Effector CD4-positive, alpha-beta T cell (primary cell): ENCODE measurements at regions not wholly inside any gene's neighbourhood (a gene's known extent, or its start where the extent isn't known, plus 50 kb on each side); places are given as distances from the start of the nearest gene placed in this dataset.

Source experiments
- DNase-seq: peaks from one replicate; pipeline ENCODE4 v3.0.0-alpha.2; 2020

DNA sequence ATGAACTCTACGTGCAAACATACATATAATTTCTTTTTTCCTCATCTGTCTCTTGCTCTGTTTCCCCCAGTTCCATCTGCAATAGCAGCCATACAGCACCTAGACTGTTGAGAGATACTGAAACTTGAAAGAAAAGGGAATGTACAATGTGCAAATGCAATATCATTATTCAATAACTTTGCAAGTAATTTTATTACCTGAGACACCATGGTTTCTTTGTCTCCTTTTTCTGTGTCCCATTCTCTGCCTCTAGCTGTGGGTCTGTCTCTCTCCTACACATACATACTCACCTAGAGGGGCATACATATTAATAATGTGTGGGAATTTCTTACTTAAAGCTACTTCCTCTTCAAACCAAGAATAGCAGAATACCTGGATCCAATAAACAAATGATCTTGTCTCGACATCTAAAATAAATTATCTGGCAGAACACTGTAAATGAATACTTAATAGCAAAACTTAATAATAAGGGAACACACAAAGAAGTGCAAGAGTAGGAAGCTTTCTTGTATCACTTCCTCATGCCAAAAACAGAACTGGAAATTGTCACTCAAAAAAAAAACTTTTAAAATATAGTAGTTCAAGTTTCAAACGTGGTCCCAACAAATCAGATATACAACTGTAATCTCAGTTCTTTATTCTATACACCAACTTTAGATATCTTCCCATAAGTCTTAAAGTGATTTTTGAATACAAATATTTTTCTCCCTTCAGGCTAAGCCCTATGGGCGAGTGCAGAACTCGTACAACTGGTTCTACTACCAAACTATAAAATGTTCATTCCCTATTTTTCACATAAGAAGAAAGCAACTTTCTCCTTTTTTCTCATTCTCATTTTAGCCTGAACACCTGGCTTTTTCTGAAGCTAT, 194.6 kb downstream of the NRIP1 start:
- no peak for DNase-seq

DNA sequence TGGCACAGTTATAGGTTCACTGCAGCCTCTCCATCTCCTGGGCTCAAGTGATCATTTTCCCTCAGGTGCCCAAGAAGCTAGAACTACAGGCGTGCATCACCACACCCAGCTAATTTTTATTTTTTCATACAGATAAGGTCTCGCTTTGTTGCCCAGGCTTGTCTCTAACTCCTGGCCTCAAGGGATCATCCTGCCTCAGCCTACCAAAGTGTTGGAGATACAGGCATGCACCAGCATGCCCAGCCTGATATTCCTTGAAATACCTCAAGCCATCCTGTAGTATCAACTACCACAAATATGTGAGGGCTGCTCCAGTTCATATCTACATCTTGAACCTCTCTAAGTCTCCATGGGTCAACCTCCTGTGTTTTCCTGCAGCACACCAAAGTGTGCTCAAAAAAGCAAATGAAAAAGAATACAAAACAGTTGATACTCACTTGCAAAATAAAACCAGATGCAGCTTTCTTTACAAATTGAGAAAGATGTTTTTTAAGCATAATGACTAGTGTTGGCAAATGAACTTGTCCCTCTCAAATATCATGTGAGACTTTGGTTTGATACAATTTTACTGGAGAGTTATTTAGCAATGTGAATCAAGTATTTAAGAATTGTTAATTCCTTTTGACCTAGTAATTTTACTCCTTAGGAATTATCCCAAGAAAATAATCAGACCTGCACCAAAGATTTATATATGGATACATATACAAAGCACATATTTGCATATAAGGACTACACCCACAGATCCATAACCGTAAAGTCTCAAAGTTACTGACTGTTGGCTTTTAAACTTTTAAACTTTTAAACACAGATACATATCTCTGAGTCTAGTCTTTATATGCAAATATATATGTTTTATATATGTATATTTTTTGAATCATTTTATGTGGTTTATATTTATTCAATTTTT, 197.7 kb downstream of the NRIP1 start:
- DNase-seq = no peak

DNA sequence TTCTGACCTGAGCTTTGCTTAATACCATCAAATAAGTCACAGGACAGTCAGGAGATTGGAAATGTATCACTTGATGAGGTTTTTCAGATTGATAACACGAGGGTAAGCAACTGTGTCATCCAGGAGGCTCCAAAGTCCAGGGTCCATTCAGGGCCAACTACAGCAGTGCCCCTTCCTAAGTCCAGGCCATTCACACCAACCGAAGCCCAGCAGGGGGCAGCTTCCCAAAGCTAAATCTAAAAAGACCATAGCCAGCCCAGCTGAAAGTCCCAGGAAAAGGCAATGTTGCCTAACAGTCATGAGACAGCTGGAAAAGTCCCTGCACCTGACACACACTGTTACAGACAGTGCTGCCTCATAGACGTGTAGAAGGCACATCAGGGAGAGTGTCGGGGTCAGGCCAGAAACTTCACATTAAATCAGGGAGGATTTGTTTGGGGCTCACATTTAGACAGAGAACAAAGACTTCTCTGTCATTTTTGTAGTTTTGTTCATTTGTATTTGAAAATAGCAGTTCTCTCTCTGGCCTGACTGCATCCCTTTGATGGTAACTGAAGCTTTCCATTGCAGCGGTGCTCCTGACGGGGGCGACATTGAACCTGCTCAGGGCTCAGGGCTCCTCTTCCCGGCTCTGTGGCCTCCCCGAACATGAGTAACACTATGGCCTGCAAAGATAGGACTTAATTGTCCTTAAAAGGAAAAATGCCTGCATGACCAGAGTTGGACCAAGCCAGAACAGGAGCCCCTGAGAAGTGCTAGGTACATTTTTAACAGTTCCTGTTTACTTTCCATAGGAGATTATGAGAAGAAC, 200.4 kb downstream of the NRIP1 start:
- DNase-seq = no peak

GRCh38 chr21:14863745-14864210, 201.0 kb downstream of the NRIP1 start:
- DNase-seq = no peak

- no peak for DNase-seq
Observed at GRCh38 chr21:14862794-14863720, 201.7 kb downstream of the NRIP1 start.

DNA sequence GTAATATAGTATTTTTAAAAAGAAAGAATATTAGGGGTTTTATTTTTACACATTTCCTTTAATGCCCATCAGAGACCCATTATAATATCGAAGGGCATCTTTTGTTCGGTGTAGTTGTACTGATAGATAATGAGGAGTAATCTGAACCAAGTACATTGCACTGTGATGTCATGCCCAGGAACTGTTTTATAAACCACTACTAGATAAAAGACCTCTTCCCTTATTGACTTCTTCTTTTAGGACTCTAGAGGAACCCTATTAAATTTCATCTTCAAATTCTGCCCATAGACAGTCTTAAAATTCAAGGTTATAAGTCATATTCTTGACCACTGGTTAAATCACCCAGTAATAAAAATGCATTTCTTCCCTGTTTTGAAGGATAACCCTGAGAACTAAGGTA, 206.5 kb downstream of the NRIP1 start:
- no peak for DNase-seq

DNA sequence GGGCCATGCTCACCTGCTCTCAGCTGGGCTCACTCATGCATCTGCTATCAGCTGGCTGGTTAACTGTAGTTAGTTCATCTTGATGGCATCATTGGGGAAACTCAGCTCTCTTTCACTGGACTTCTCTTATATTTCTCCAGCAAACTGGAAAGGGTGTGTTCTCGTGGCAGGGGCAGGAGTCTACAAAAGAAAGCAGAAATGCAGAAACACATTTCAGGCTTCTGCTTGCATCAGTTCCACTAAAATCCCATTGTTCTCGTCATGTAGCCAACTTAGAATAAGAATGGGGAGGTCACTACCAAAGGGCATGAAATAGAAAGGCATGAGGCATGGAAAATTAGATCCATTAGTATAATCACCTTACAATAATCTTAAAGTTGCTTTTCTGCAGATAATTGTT, 207.3 kb downstream of the NRIP1 start:
- DNase-seq = no peak

DNA sequence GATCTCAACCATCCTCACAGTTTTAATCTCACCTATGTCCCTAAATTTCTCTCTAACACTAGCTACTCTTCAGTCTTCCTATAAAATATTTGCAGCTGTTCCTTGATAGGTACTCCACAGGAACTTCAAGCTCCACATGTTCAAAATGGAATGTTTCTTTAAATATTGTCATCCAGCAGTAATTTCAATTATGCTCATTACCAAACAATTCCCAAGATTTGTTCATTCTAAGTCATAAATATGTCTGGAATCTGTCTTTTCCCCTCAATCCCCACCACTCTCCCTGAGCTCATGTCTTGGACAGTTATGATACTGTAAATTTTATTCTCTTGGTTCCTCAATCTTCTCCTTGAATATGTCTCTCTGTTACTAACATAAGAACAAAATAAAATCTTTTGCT, 214.4 kb downstream of the NRIP1 start:
- no peak for DNase-seq

GRCh38 chr21:14846621-14847020, 218.2 kb downstream of the NRIP1 start:
- DNase-seq = no peak

DNA sequence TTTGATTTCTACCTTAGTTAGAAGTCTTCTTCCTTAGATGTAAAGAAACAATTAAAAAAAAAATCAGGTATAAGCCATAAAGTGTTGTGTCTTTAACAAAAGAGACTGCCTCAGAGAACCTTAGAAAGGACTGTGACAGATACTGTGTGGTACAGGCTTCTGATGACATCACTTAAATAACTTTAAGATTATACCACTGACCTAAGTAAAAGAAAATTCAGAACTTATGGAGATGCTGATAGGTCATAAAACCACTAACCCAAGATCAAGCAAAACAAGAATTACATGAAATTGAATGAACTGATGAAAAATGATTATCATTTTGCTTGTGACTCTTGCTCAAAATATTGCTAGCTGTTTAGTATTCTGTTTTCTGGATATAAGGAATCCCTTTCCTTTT, 220.8 kb downstream of the NRIP1 start:
- no peak for DNase-seq

DNA sequence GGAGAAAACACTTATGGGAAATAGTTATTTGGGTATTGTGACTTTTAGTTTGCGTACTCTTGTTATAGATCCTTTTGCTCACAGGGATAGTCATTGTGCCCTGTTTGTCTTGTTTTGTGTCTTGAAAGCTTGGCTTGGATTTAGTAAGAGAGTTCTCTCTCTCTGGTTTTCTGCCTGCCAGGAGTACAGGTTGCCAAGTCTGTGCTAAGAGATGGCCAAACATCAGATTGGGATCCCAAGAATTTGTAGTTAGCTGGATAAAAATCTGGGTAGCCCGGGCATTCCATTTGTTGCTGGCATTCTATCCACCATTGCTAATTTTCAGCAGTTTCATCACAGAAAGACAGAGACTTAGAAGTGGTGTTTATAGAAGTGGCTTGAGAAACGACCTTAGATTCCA, 222.2 kb downstream of the NRIP1 start:
- no peak for DNase-seq

DNA sequence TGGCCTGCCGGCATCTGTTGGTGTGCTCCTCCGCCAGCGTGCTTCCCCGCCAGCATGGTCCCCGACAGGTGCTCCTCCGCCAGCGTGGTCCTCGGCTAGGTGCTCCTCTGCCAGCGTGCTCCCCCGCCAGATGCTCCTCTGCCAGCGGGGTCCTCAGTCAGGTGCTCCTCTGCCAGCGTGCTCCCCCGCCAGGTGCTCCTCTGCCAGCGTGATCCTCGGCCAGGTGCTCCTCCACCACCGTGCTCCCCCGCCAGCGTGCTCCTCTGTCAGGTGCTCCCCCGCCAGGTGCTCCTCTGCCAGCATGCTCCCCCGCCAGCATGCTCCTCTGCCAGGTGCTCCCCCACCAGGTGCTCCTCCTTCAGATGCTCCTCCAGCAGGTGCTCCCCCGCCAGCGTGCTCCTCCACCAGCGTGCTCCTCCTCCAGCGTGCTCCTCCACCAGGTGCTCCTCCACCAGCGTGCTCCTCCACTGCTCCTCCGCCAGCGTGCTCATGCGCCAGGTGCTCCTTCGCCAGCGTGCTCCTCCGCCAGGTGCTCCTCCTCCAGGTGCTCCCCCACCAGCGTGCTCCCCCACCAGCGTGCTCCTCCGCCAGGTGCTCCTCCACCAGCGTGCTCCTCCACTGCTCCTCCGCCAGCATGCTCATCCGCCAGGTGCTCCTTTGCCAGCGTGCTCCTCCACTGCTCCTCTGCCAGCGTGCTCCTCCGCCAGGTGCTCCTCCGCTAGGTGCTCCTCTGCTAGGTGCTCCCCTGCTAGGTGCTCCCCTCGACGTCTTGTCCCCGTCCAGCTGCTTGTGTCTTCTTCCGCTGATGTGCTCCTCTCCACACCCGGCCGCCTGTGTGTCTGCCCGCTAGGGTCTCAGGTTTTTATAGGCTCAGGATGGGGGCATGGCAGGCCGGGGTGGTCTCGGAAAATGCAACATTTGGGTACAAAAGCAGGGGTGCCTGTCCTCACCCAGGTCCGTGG, 223.0 kb downstream of the NRIP1 start:
- DNase-seq = no peak

DNA sequence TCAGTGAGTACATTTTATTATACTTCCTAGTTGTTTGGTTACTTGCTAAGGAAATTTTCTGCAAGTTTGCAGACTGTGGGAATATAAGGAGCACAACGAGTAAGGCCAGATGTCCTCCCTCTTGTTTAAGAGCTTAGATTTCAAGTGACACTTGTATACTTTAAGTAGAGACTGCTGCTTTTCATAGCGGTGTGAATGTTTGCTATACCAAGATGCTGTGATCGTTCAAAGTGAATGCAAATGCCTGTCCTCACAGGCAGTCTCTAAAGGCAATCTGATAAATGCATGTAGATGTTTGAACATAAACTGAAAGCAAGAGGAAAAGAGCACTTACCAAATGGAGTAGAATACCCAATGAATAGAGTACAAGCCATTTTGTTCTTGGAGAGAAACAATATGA, 226.4 kb downstream of the NRIP1 start:
- no peak for DNase-seq

- DNase-seq = no peak
Observed at GRCh38 chr21:14836950-14837349, 227.8 kb downstream of the NRIP1 start.

DNA sequence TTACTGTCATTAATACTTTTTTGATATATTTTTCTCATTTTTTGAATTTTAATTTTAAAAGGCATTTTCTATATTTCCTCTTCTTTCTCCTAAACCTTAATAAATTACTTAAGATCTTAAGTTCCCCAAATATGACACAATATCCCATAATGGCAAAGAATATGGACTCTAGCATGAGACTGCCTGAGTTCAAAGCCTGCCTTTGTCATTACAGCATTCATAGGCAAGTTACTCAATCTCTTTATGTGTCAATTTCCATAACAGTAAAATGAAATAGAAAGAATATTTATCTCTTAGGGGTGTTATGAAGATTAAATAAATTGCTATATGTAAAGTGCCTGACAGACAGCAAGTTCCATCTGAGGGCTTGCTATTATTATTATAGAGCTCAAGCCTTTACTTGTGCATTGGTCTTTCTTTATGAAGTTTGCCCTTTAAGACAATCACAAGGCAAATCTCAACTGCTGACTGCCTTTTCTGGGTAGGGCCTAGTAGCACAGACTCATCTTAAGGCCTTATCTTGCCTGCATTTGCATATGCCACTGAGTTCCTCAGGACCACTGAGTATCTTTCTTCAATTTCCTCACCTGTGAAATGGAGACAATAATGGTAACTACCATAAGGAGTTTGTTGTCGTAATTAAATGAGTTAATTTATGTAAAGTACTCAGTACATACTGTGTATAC, 231.0 kb downstream of the NRIP1 start:
- no peak for DNase-seq

GRCh38 chr21:14833241-14833640, 231.6 kb downstream of the NRIP1 start:
- DNase-seq = no peak

- no peak for DNase-seq
Observed at GRCh38 chr21:14830307-14830706, 234.5 kb downstream of the NRIP1 start.

DNA sequence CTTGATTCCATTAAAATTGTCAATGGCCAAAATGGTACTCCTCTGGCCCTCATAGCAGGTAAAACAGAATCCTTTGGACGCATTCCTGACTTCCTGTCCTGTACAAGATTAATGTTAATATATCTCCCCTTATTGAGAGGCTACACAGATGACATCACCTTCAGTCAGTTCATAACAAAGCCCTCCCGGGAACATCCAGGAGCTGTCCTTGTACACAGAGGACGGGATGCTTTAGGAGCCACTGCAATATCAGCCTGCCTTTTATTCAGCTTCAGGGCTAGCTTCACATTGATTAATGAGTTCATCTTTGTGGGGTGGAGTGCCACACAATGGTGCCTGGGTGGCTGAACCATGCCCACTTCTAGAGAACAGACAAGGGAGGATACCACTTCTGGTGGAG, 235.1 kb downstream of the NRIP1 start:
- DNase-seq = no peak

DNA sequence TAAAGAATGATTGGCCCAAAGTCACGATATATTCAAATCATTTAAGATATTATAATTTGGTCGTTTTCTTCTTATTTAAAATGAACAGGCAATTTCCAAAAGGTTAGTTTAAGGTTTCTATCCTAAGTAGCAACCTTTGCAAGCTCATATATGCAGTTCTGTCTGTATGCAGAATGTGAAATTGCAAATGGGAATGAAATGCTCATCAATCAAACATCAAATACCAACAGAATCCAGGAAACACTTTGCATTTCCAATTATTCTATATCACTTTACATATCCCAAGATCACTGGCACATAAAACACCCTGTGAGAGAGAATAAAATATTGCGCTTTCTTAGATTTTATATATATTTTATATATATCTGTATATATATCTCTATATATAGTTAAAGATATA, 237.3 kb downstream of the NRIP1 start:
- no peak for DNase-seq

DNA sequence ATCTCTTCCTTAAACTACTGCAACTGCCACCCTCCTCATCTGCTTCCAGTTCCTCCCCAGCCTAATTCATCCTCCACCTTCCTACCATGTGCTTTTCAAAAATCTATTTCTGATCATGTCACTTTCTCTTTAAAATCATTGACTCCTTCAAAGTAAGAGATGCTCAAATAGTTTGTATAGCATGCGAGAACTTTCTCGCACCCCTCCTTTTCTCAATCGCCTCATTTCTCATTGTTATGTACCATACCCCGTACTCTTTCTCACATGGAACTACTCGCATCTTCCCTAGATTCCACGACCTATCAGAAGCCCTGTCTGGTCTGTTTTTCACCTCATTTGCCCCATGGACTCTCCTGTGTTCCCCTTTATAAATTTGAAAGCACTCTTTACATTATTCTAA, 238.2 kb downstream of the NRIP1 start:
- no peak for DNase-seq
